ENCODE measurements at regions not wholly inside any gene's neighbourhood (a gene's known extent, or its start where the extent isn't known, plus 50 kb on each side); places are given as distances from the start of the nearest gene placed in this dataset.

DNA sequence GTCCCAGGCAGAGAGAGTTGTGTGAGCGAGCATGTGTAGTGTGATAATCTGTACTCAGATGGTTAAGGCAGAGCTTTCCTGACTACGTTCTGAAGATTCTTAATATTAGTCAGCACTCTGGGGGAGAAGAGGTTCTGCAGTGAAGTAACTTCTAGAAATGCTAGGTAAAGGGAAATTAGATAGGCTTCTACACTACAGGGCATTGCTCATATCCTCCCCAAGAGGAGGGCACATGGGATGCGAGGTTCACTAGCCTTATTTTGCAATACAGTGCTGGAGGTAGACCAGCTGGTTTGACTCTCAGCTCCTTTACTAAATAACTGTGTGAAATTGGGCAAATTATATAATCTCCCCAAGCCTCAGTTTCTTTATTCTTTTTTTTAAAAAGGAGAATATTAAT lies 300.3 kb upstream of the PDZRN3 start:
- no peak overlapping the region for H3K27ac ChIP-seq (ENCODE audit: low read depth in 1 of 2, low read length in 2 of 2)
- peaks cover 5 to 6% (median 5%) of the 10 kb centered on the region in 4 donors for H3K4me1 ChIP-seq (ENCODE audit: control insufficient read depth in 4 of 4, insufficient read depth in 4 of 4, low read length in 3 of 4)
- no peaks in the 10 kb centered on the region for H3K36me3 ChIP-seq (ENCODE audit: control insufficient read depth in 4 of 4, insufficient read depth in 3 of 4, low read depth in 1 of 4, low read length in 3 of 4)
- no peak for TF ChIP-seq YY1 (IDR thresholded peaks at IDR 0.05)
- TF ChIP-seq, protein P1, sequence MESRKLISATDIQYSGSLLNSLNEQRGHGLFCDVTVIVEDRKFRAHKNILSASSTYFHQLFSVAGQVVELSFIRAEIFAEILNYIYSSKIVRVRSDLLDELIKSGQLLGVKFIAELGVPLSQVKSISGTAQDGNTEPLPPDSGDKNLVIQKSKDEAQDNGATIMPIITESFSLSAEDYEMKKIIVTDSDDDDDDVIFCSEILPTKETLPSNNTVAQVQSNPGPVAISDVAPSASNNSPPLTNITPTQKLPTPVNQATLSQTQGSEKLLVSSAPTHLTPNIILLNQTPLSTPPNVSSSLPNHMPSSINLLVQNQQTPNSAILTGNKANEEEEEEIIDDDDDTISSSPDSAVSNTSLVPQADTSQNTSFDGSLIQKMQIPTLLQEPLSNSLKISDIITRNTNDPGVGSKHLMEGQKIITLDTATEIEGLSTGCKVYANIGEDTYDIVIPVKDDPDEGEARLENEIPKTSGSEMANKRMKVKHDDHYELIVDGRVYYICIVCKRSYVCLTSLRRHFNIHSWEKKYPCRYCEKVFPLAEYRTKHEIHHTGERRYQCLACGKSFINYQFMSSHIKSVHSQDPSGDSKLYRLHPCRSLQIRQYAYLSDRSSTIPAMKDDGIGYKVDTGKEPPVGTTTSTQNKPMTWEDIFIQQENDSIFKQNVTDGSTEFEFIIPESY (IDR thresholded peaks at IDR 0.05), result no peak
- TF ChIP-seq, protein P2, sequence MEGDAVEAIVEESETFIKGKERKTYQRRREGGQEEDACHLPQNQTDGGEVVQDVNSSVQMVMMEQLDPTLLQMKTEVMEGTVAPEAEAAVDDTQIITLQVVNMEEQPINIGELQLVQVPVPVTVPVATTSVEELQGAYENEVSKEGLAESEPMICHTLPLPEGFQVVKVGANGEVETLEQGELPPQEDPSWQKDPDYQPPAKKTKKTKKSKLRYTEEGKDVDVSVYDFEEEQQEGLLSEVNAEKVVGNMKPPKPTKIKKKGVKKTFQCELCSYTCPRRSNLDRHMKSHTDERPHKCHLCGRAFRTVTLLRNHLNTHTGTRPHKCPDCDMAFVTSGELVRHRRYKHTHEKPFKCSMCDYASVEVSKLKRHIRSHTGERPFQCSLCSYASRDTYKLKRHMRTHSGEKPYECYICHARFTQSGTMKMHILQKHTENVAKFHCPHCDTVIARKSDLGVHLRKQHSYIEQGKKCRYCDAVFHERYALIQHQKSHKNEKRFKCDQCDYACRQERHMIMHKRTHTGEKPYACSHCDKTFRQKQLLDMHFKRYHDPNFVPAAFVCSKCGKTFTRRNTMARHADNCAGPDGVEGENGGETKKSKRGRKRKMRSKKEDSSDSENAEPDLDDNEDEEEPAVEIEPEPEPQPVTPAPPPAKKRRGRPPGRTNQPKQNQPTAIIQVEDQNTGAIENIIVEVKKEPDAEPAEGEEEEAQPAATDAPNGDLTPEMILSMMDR (IDR thresholded peaks at IDR 0.05; ENCODE audit: low read depth, low read length, missing input control), result no peak
- TF ChIP-seq, protein P3, sequence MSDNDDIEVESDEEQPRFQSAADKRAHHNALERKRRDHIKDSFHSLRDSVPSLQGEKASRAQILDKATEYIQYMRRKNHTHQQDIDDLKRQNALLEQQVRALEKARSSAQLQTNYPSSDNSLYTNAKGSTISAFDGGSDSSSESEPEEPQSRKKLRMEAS (IDR thresholded peaks at IDR 0.05), result no peak
- no peak for TF ChIP-seq RXRA (IDR thresholded peaks at IDR 0.05)
- no peak for TF ChIP-seq FOXA1 (IDR thresholded peaks at IDR 0.05)
- TF ChIP-seq HNF4G (IDR thresholded peaks at IDR 0.05), result no peak
- TF ChIP-seq GABPA (IDR thresholded peaks at IDR 0.05 in 1 of 2, conservative IDR thresholded peaks at IDR 0.05 in 1 of 2), result no peak
- TF ChIP-seq JUND (IDR thresholded peaks at IDR 0.05), result no peak
- TF ChIP-seq TAF1 (conservative IDR thresholded peaks at IDR 0.05), result no peak
- no peak for TF ChIP-seq FOXA2 (IDR thresholded peaks at IDR 0.05)
- TF ChIP-seq, protein P4, sequence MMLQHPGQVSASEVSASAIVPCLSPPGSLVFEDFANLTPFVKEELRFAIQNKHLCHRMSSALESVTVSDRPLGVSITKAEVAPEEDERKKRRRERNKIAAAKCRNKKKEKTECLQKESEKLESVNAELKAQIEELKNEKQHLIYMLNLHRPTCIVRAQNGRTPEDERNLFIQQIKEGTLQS (IDR thresholded peaks at IDR 0.05), result no peak
- TF ChIP-seq NR2F2 (IDR thresholded peaks at IDR 0.05), result no peak
- TF ChIP-seq RAD21 (IDR thresholded peaks at IDR 0.05), result no peak
- TF ChIP-seq HNF4A (conservative IDR thresholded peaks at IDR 0.05), result no peak
- TF ChIP-seq SP1 (IDR thresholded peaks at IDR 0.05), result no peak
- TF ChIP-seq EGR1 (IDR thresholded peaks at IDR 0.05; ENCODE audit: low read depth in 2 of 2), result no peak
- TF ChIP-seq, protein P5, sequence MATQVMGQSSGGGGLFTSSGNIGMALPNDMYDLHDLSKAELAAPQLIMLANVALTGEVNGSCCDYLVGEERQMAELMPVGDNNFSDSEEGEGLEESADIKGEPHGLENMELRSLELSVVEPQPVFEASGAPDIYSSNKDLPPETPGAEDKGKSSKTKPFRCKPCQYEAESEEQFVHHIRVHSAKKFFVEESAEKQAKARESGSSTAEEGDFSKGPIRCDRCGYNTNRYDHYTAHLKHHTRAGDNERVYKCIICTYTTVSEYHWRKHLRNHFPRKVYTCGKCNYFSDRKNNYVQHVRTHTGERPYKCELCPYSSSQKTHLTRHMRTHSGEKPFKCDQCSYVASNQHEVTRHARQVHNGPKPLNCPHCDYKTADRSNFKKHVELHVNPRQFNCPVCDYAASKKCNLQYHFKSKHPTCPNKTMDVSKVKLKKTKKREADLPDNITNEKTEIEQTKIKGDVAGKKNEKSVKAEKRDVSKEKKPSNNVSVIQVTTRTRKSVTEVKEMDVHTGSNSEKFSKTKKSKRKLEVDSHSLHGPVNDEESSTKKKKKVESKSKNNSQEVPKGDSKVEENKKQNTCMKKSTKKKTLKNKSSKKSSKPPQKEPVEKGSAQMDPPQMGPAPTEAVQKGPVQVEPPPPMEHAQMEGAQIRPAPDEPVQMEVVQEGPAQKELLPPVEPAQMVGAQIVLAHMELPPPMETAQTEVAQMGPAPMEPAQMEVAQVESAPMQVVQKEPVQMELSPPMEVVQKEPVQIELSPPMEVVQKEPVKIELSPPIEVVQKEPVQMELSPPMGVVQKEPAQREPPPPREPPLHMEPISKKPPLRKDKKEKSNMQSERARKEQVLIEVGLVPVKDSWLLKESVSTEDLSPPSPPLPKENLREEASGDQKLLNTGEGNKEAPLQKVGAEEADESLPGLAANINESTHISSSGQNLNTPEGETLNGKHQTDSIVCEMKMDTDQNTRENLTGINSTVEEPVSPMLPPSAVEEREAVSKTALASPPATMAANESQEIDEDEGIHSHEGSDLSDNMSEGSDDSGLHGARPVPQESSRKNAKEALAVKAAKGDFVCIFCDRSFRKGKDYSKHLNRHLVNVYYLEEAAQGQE (IDR thresholded peaks at IDR 0.05), result no peak
- H3K9ac ChIP-seq (ENCODE audit: low read depth in 1 of 2, low read length in 2 of 2), result no peak overlapping the region
- no peaks in the 10 kb centered on the region for H3K27me3 ChIP-seq (ENCODE audit: control insufficient read depth in 4 of 4, insufficient read depth in 4 of 4, low read length in 3 of 4)
- WGBS, result 76% methylated on average over 3 of the region's 3 CpGs
- DNase-seq (ENCODE audit: low spot score), result no peak
- H3K4me3 ChIP-seq (ENCODE audit: low read depth in 1 of 3, low read length in 3 of 3), result no peak overlapping the region
- peaks cover 0 to 2% (median 0%) of the 10 kb centered on the region in 4 donors for H3K9me3 ChIP-seq (ENCODE audit: control insufficient read depth in 4 of 4, low read length in 3 of 4)
